ENCODE measurements at regions not wholly inside any gene's neighbourhood (a gene's known extent, or its start where the extent isn't known, plus 50 kb on each side); places are given as distances from the start of the nearest gene placed in this dataset.

DNA sequence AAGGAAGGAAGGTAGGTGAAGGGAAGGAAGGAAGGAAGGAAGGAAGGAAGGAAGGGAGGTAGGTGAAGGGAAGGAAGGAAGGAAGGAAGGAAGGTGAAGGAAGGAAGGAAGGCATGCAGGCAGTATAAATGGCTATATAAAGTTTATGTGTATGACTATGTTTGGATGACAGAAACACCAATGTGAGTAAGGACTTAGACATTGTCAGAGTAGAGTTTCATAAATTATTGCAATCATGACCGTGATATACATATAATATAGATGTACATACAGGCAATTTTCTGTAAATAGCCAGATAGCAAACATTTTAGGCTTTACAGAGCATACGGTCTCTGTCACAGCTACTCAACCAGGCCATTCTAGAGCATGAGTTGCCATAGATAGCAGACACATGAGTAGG lies 133.8 kb upstream of the AKR1E2 start:
- in situ Hi-C loops (cut with MboI; ENCODE audit: low sequenced_read_pairs): no loop called here

DNA sequence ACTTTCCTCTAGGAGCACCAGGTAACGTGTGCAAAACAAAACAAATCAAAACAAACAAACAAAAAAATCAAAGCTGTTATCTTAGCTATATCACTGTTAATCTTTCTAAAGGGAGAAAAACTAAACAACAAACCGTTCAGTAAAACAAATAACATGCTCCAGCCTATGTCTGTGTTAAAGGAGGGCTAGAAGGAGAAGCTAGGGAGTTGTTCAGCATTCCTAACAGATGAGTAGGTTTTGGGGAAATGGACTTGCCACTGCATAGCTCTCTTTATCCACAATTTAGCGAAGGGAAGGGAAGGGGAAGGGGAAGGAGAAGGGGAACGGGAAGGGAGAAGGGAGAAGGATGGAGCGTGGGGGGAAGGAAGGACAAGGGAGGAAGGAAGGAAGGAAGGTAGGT lies 134.2 kb upstream of the AKR1E2 start:
- in situ Hi-C loops (cut with MboI; ENCODE audit: low sequenced_read_pairs): no loop called here

DNA sequence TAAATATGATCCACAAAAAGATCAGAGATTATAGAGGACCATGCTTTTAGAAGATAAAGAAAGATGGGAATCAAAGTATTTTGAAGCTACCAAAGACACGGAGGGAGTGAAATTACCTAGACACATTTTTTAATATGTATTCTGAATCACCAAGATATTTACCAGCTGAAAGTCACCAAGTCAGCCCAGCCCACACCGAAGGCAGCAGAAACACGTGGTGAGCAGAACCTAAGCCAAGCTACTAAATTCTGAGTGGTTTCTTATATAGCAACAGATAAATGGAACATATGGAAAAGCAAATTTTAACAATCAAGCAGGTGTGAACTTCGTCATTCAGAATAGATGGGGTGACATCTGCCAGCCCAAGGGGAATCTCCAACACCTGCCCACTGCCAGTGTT lies 134.7 kb upstream of the AKR1E2 start:
- in situ Hi-C loops (cut with MboI; ENCODE audit: low sequenced_read_pairs): no loop called here

DNA sequence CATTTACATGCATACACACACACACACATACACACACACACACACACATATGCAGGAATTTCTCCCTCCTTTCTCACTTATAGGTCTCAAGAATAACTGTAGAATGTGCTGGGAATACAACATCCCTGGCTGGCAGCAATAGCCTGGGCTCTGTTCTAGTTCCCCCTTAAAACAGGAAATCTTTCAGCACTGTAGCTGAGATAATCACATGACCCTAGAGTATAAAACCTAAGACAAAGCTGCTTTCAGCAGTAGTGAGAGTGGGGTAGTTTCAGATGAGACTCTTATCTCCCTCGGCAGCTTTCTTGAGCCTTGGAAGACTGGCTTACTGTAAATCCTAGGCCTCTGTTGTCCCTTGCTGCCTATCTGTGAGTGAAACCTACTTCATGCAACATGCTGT lies 137.4 kb upstream of the AKR1E2 start:
- in situ Hi-C loops (cut with MboI; ENCODE audit: low sequenced_read_pairs): no loop called here

DNA sequence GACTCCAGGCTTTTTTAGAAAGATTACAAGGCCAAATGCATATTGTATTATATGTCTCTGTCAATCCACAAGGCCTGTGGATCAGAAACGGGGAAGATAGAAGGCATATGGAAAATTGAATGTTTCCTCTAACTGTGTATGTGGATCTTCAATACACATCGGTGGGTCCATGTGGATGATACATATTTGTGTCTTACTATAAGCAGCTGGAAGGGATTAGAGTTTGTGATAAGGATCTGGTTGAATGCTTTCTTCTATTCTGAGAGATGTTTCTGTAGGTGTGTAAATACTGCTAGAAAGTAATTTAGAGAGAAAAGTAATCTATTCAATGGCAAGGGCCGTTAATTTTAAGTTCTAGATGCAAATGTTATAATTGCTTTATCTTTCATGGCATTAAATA lies 137.8 kb upstream of the AKR1E2 start:
- in situ Hi-C loops (cut with MboI; ENCODE audit: low sequenced_read_pairs): no loop called here

DNA sequence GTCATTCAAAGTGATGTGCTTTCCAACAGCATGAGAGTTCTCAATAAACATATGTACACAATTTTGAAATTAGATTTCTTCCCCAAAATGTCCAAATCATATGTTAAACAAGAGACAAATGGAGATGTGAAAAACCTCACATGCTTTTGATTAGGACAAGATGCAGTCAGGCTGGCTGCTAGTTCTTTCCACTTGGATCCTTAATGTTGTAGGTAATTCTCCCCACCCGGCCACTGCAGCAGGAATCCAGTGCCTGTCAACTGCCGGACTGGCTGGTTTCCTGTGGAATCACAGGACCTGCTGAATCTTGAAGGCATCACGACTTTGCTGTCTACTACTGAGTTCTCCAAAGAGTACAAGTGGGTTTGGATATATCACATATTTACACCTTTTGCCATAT lies 138.6 kb upstream of the AKR1E2 start:
- in situ Hi-C loops (cut with MboI; ENCODE audit: low sequenced_read_pairs): no loop called here

DNA sequence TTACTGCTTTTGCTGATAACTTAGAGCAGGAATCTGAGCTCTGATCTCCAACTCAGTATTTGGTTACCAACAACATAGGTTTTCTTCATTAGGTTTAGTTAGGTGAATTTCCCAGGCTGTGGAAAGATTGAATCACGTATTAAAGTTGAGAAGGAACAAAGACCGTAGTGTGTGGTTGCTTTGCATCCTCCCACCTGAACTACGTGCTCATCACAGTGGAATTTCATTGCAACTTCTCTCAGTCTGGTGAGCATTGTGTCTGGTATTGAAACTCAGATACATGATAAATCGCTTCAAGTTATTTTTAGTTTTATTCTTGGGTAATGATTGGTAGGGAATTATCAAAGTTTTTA lies 139.4 kb upstream of the AKR1E2 start:
- in situ Hi-C loops (cut with MboI; ENCODE audit: low sequenced_read_pairs): no loop called here

DNA sequence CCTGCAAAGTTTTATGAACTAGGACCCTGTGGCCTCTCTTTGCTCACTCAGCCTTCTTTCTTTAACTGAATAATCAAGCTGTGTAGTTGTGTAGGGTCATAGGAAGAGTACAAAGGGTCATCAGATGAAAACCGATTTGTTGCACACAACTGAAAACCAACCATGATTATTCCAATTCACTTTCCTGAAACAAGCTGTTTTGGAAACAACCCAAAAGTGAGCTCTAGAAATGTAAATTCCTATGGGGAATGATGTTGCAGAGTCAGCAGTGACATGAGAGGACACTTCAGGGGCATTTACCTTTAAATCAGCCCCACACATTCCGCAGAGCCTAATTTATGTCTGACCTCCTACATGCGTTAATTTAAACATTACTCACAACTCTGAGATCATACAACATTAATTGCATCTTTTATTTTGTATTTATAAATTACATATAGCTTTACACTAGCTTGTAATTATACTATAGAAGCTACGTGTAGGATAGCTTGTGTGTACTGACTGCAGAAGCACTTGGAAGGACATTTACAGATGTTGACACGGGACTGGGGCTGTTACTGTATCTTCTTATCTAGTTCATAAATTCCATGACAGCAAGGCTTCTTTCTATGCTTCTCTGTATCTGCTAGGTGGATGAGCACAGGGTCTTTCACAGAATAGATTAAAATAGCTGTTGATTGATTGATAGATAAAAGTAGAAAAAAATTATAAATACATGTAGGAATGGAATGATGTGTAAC lies 139.9 kb upstream of the AKR1E2 start:
- in situ Hi-C loops (cut with MboI; ENCODE audit: low sequenced_read_pairs): no loop called here

DNA sequence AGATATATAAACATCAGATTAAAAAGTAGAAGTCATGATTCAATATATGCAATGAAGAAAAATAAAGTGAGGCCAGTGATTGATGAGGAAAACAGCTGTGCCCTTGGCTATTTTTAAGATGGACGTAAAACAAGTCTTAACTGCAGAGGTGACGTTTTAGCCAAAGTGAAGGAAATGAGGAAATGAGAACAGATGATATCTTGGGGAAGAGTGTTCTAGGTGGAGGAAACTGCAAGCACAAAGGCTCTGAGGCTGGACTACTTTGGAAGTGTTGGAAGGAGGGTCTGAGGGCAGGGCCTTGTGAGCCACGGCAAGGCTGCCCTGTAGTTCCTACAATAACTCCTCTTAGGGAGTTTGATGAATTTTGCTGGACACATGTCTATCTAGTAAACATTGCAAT lies 140.5 kb upstream of the AKR1E2 start:
- in situ Hi-C loops (cut with MboI; ENCODE audit: low sequenced_read_pairs): no loop called here

DNA sequence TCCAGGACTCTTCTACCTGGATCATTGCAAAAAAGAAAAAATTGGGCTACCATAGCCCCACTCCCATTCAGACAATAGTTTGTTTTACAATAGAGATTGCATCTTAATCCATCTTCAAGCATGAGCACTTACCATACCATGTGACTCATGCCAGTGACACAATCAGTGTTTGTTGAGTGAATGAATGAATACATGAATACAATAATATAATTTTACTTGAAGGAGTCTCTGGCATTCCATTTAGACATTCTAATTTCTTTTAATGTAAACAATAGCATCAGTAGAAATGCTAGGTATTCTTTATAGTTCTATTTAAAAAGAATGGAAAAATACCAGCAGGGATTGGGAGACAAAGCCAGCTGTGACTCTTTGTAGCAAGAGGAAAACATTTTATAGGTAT lies 141.6 kb upstream of the AKR1E2 start:
- in situ Hi-C loops (cut with MboI; ENCODE audit: low sequenced_read_pairs): no loop called here

DNA sequence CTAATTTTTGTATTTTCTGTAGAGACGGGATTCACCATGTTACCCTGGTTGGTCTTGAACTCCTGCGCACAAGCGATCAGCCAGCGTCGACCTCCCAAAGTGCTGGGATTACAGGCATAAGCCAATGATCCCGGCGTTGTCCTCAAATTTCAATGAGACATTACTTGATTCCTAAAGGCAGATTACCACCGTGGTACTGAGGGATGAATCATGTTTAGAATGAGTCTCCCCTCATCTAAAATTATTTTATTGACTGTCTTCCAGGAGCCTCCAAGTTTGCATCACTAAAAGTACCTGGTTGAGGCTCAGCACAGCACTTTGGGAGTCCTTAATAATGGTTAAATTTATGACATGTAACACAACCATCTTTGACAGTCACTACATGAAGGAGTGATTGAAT lies 142.2 kb upstream of the AKR1E2 start:
- in situ Hi-C loops (cut with MboI; ENCODE audit: low sequenced_read_pairs): no loop called here

DNA sequence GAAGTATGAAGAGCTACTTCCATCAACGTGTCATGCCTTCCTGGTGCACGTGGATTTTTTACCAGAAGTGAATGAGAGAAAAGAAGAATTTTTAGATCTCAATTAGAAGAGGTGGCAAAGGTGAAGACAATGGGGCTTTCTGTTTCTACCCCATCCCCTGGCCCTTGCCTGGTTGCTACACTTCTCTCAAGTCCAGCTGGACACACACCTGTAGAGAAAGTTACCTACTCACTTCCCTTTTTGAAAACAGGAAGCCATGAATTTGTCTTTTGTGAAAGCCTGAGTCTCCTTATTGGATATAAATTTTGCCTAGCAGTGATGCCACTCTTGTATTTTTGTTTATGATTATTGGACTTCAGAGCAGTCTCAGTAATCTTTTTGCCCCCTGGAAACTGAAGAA lies 142.9 kb upstream of the AKR1E2 start:
- in situ Hi-C loops (cut with MboI; ENCODE audit: low sequenced_read_pairs): no loop called here

DNA sequence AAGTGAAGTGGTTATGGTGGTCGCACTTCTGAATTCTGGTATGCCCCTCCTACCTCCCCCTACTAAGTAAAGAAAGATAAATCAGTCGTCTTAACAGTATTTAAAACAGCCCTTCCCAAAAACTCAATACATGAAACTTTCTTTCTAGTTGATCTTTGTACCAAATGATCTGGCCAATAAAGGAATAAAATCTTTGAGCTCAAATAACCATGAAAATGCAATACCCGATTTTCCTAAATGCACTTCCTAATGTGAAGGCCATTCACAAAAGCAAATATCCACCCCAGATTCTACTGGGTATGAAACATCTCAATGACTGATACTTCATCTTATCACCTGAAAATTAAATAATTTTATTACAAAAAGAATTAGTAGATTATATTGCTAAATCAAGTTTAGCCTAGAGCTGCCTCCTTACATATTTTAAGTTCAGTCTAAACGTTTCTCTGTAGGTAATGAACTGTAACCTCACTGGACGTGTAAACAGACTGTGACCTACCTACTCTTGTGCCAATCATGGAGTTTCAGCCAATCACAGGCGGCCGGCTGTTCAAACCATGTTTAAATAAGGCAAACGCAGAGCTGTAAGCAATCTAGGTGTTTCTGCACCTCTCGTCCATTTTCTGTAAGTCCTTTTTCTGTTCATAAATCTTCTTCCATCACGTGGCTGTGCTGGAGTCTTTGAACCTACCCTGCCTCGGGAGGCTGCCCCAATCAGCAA lies 146.9 kb upstream of the AKR1E2 start:
- in situ Hi-C loops (cut with MboI; ENCODE audit: low sequenced_read_pairs): no loop called here

DNA sequence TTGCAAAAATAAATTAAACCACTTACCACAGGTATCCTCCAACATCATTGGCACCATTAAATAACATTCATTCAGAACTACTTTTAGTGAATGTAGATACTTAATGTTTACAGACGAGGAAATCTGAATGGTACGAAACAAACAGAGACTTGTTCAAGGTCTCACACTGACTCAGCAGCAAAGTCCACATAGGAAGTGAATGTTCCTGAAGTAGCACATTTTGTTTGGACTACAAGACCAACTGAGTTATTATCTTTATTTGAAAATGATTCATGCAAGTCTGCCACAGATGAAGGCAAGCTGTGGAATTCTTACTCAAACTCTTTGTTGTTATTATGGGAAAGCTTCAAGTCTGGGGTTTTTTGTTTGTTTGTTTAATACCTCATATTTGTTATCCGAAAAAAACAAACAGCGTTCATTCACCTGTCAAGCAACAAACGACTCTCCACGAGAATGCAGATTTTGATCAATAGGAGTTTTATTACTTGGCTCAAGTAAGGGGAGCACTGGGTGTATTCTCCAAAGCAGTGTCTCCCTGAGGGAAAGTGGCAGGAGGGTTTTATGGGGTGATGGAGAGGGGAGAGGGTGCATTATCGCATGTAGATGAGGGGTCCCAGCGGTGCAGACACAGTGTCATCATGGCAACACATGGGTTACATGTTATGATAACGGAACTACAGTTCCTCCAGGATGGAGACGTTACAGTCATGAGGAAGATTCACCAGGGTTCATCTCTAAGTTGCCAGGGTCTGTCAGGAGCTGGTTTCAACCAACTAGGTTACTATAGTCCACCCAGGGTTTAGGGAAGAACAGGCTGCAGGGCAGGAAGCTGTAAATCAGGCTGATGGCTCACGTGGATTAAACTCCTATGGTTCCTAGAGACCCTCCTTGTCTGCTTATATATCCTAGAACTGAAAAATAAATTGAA lies 147.7 kb upstream of the AKR1E2 start:
- in situ Hi-C loops (cut with MboI; ENCODE audit: low sequenced_read_pairs): no loop called here

DNA sequence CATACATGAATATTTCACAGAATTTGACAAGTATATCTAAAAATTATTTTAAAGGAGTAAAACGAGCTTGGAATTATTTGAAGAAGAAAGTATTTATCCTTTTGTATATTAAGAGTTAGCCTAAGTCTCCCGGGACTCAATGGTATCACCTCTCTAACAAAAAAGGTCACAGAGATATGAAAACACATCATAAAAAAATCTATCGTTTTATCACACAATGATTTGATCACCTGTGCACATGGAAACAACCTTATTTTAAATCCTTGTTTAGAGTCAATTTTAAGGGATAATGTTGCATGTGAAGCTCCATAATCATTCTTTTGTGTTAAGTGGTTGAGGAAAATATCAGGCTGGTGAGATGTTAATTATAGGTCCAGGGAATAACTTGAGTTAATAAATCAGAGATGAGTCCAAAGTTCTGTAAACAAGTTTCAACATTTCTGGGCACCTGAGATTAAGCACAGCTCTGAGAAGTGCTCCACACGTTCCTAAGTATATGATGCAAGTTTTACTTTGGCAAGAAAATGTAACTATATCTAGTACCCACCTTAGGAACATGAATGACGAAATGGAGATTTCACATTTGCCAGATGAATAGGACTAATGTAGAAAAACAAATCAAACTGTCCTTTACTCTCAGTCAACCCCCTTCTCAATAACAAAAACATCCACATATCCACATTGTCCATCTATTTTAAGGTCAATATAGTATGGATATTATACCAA lies 148.5 kb upstream of the AKR1E2 start:
- in situ Hi-C loops (cut with MboI; ENCODE audit: low sequenced_read_pairs): no loop called here

DNA sequence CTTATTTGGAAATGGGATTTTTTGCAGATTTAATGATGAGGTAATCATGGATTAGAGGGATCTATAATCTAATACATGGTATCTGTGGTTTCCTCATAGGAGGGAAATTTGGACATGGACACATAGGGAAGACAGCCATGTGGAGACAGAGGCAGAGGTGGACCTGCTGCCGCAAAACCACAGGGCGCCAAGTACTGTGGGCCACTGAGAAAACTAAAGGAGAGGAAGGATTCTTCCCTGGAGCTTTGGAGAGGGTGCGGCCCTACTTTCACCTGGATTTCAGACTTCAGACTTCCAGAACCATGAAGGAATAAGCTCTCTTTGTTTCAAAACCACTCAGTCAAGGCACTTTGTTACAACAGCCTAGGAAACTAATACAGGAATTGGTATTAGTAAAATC lies 149.4 kb upstream of the AKR1E2 start:
- in situ Hi-C loops (cut with MboI; ENCODE audit: low sequenced_read_pairs): no loop called here

DNA sequence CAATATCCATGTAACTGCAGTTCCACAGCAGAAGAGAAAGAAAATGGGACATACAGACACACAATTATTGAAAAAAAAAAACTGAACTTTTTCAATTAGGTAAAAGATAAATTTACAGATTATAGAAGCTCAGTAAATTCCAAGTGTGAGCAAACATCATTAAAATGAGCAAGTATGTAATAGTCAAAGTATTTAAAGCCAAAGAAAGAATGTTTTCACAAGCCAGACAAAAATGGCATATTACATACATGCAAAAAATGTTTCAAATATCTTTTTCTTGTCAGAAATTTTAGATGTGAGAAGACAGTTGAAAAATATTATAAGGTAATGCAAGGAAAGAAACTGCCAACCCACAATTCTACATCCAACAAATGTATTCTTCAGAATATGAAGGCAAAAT lies 150.2 kb upstream of the AKR1E2 start:
- in situ Hi-C loops (cut with MboI; ENCODE audit: low sequenced_read_pairs): no loop called here

DNA sequence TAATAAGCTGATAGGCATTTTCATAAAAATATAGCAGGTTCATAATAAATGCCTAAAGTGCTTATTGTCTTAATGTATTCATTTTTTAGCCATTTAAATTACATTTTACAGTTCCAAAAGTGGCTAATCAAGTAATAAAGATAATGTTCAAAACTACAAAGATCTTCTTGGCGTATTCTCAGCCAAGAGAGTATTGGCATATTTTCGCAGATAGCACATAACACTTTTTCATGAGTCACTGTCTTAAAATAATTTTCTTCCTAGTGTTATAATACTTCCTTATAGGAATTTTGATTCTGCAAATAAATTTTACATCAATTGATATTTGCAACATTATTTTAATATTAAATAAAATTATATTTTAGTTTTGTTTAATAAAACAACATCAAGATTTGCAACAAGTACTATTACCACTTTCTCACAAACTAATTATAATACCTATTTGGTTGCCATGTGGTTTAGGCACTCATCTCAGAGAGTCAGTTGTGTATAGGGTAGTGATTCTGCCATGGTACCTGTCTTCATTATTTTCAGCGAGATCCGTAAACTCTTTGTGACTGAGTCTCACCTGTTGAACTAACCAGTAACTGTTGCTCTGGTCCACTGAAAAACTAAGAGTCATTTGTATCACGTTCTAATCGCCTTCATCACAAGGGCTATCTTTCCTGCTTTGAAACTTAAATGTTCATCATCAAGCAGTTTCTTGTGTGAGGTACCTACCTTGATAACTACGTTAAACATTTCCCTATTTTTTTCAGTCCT lies 152.5 kb upstream of the AKR1E2 start:
- in situ Hi-C loops (cut with MboI; ENCODE audit: low sequenced_read_pairs): no loop called here

DNA sequence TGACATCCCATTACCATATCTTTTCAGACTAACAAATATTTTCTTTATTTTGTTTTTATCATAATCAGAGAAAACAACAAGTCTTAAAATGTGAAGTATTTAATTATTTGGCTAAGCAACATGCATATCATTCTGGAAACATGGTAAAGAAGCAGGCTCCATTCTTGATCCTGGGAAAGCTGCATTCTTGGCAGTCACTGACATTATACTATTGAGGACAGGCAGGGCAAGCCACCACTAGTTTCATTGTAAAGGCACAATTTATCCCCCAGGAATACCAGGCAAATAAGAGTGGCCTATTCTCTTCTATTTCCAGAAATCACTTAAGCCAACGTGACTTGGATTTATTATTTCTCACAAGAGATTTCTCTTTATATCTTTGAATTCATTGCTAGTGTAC lies 153.8 kb upstream of the AKR1E2 start:
- in situ Hi-C loops (cut with MboI; ENCODE audit: low sequenced_read_pairs): no loop called here

DNA sequence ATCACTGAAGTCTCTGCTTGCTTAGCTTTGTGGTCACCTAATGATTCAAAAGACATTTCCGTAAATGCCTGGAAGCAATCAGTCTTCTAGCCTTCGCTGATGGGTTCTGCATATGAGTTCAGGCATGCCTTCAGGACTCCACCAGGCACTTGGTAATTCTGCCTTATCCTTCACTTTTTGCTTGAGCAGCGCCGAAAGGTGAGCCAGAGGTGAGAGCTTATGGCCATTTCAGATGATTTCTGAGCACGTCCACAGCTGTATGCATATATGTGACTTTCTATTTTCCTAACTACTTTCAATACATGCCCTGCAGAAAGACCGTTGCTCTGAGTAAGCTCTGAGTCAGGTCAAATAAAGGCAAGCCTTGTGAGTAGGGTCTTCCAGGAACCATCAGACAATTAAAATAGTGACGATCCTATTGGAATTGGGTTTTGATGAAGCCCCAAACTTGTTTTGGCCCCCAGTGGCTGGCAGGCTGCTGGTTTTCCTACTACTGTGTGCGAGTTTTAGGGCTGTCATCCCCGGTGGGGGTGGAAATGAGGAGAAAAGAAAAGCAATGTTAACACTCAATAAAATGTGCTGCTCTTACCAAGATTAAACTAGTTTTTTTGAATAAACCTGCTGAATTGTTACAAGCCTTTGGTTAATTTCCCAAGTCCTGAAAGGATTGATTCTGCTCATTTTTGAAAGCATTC lies 154.4 kb upstream of the AKR1E2 start:
- in situ Hi-C loops (cut with MboI; ENCODE audit: low sequenced_read_pairs): no loop called here

Data from HL-60/S4 treated with phorbol 12-myristate 13-acetate at 8.2 ng/mL for 4 days and 3 days (cell line).